HG02588 (cell line): ENCODE measurements at regions not wholly inside any gene's neighbourhood (a gene's known extent, or its start where the extent isn't known, plus 50 kb on each side); places are given as distances from the start of the nearest gene placed in this dataset.

Experiments used
- ATAC-seq: cut with Tn5 transposase; IDR thresholded peaks from one replicate; pipeline ENCODE4 v1.9.1; 2021; ENCODE audit warnings: mild to moderate bottlenecking, moderate library complexity; ENCODE audit not compliant: unreplicated experiment

DNA sequence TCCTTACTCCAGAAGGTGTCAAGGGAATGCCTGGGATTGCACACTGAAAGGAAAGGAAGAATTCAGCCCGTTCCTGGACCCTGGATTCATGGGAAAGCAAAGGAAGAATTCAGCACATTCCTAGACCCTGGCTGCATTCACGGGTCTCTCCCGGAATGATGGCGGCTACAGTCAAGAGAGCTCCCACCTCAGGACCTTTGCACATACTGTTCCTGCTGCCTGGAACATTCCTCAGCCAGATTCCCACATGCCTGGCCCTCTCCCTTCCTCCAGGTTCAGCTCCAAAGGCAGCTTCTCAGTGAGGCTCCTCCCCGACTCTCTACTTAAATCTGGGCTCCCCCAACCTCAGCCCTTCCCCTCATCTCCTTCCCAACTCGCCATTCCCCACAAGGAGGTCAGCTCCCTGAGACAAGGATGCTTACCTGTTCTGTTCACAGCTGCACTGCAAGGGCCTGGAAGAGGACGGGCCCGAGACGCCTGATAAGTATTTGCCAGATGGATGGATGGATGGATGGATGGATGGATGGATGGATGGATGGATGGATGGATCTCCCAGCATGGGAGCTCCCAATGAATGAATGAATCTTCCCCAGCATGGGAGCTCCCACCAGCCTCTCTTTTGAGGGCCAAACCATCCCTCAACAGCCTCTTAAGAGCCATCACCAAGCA, 77.4 kb downstream of the NCOR2 start:
- ATAC-seq: no peak

DNA sequence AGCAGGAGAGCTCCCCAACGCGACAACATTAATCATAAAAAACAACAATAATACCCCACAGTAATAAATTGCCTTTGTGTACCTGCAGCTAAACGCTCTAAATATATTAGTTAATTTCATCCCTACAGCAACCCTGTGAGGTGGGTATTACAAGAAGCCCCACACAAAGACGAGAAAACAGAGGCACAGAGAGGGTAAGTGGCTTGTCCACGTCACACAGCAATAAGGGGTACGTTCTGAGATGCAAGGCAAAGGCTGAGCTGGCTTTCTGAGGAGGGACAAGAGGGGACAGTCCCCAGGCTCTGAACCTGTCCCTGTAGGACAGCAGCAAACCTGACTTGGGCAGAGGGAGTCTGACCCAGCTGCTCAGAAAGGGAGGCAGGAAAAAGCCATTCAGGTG, 78.2 kb downstream of the NCOR2 start:
- no peak for ATAC-seq

DNA sequence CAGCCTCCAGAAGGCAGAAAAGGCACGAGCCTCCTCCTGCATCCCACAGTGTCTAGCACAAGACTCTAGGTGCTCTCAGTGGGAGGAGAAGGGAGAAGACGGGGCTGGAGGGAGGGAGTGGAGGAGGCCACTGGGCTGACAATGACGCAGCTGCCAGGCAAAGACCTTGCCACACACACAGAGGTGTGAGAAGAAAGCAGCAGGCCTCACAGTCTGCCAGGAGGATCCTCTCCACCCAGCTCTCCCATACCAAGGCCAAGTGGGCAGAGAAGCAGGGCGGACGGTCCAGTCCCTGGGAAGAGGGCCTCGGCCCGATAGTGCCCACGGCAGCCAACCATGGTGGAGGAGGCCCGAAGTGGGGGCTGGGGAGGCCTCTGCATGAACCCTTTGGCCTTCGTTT, 78.9 kb downstream of the NCOR2 start:
- no peak for ATAC-seq

DNA sequence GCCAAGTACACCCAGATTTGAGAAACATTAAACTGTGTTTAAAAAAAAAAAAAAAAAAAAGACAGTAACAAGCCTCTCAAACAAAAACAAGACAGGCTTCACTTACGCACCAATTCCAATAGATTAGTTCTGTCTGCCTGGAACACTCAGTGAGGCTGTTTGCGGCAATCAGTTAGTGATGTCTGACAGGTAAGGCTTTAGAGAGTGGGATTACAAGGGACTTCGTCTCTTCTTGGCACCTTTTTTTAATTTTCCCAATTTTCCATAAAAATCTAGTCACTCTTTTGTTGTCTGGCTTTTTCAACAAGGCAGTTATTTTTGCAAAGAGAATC, 79.6 kb downstream of the NCOR2 start:
- no peak for ATAC-seq

DNA sequence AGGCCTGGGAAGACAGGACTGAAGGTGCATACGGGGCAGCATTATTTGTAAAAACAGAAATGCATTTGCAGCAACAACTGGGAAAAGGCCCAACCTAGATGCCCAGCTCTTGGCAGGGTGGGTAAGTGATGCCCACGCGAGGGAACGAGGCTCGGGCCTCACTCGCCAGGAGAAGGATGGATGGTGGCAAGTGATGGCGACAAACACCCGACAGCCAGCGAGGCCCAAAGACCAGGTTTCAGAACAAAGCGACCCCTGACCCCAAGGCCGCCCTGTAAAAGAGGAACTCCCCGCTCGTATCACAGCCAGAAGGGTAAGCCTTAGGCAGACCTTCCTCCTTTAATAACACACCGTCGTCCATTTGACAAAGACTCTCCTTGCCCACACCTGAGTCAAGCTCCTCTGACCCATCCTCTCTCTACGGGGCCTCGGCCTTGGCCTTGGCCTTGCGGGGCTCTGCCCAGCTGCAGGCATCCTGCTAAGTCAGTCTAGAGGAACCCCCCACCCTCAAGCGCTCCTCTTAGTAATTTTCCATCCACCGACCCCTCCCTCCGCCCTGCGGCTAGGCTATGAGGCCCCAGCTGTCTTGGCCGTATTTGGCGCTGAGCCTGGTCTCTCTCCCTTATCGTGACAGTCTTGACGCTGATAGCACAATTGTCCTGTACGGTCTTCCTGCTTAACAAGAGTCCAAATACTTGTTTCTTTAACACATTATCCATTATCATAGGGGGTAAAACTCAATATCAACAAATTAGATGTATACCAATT, 80.2 kb downstream of the NCOR2 start:
- ATAC-seq: no peak

DNA sequence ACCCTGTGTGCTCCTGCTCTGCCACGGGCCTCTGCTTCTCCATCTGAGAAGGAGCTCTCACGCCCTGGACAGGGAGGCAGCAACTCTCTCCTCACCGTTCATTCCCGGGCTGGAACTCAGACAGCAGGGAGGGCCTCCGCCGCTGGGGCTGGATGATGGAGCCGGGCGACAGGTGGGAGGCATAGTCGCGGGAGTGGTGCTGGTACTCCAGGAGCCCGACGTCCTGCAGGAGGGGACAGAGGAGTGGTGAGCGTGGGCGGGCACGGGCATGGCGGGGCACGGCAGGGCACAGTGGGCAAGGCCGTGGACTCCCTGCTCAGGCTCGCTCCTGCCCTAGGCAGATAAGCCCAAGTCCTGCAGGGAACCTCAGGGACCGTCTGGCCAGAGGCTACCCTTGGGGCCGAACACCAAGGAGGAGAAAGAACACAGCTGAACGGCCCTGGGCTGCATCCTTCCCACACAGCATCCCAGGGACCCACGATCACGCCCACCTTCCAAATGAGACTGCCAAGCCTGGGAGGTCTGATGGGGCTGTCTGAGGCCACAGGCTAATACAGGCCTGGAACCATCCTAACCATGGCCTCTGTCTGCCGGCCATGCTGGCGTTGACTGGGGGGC, 81.0 kb downstream of the NCOR2 start:
- no peak for ATAC-seq

DNA sequence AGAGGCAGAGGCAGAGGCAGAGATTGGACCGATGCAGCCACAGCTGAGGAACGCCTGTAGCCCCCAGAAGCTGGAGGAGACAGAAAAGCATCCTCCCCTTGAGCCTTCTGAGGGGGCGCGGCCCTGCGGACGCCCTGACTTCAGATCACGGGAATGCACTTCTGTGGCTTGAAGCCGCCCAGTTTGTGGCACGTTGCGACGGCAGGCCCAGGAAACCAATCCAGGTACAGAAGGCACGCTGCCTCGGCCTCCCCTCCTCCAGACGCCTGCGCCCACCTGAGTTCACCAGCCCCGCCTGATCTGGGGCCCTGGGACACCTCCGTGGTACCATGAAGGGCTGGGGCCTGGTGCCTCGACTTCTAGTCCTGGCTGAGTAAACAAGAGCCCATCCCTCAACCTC, 82.0 kb downstream of the NCOR2 start:
- ATAC-seq: no peak

DNA sequence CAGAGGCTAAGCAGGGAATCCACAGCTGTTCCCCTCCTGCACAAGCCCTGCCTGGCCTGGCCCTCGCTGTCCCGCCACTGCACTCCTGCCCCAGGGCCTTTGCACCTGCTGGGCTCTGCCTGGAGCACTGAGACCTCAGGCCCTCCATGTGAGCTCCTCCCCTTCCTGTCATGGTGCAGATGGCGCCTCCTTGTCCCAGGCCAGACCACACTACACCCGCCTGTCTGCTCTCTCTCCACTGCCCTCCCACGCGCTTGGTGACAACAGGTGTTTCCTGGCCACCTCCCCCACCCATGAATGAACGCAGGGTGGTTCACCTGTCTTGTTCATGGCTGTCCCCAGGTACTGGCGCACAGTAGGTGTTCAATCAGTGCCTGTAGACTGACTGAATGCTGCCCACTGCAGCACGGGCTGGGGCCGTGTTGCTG, 82.9 kb downstream of the NCOR2 start:
- ATAC-seq: no peak

DNA sequence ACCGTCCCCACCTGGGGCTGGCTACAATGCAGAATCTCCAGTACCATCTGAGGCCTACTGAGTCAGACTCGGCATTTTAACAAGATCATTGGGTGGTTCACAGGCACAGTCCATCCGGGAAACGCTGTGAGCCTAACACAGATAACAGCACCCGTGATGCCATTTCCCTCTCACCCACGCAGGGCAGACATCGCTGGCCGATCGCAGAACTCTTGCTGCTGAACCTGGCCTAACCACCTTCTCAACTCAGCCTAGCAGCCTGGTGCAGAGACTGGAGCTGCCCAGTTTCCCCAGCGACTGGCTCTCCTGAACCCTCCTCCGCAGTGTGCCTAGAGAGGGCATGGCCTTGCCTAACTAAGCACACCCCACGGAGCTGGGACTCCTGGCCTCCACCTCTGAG, 83.3 kb downstream of the NCOR2 start:
- ATAC-seq: no peak

DNA sequence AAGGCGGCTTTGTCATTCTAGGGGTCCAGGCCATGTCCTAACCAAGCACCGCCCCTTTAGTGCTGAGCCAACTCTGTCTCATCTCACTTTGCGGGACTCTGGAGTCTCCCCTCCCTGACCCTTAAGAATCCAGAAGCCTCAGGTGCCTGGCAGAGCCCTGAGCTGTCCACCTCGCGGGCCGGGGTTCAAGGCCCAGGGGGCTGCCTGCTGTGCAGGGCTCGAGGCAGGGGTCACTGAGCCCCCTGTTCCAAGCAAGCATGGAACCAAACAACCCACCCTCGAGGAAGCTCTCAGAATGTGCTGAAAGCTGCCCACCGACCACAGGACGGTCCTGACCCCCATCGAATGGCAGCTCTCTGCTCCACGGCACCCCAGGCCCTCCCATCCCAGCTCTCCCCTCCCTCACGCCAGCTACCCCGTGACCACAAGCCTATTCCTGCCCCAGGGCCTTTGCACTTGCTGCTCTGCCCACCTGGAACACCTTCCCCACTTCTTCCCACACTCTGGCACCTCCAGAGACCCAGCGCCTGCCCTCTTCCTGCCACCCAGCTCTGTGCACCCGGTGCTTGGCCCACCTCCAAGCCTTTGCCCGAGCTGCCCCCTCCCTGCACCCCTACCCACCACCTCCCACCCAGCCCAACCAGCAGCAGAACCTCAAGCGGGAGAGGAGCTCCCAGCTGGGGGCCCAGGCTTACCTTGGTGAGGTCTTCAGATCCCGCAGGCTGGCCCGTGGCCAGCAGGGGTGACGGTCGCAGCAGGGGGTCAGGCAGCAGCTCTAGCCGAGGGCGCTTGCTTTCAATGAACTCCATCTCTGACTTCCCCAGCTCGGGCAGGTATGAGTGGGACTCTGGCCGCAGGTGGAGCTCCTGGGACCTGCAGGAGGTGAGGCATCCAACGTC, 84.3 kb downstream of the NCOR2 start:
- no peak for ATAC-seq

DNA sequence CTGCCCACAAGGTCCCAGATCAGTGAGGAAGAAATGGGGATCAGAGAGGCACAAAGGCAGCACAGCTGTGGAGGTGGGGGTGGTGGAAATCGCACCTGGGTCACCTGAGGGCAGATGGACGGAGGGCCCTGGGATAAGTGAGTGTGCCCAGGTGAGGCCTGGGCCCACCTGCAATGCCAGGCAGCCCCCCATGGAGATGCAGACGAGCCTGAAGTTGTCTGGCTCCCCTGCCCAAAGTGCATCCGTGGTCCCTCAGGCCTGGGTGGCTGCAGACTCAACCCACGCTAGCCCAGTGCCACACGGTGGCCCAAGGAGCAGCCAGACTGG, 84.9 kb downstream of the NCOR2 start:
- no peak for ATAC-seq

DNA sequence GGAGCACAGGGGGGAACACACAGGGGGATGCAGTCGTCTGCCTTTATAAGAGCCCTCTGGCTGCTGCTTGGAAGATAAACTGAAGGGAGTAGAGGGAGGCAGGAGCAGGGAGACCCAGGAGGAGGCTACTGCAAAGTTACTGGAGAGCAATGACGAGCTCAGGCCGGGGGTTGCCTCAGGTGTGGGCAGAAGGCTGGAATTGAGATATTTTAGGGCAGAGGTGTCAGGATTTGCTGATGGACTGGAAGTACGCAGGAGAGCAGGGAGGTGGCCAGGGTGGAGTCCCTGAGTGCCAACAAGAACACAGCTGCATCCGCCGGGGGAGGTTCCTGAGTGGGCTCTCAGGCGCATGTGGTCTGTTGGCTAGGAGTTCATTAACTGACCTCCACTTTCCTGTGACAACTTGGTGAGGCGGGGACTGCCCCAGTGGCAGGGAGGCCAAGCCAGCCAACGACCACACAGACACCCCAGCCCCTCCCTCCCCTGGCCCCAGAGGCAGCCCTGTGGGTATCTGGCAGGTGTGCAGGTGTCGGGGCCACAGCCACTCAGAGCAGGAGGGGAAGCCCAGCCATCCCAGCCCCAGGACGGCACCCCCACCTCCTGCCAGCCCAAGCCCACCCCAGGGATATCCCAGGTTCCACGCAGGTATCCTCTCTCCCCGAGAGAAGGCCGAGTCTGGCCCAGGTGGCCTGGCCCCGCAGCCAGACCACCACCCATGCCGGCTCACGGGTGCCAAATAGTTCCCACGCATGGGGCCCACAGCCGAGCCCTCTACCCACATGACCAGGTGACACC, 85.4 kb downstream of the NCOR2 start:
- peak; percentile 29 for ATAC-seq

DNA sequence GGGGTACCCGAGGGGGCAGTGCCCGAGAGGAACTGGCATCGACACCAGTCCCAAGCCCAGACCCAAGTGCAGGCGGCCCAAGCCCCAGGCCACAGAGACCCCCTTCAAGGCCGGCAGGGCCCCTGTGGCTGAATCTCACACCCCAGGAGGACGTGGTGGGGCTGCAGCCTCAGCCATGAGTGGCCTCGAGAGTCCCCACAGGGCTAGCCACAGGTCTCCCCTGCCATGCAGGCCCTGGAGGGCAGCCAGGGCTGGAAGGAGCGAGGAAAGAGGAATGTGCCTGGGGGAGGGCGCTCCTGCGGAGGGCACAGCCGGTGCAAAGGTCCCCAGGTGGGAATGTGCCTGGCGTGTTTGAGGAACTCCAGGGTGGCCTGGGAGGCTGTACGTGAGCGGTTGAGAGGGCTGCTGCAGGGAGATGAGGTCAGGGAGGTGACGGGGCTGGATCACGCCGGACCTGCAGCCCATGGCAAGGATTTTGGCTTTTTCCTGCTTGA, 86.1 kb downstream of the NCOR2 start:
- no peak for ATAC-seq

DNA sequence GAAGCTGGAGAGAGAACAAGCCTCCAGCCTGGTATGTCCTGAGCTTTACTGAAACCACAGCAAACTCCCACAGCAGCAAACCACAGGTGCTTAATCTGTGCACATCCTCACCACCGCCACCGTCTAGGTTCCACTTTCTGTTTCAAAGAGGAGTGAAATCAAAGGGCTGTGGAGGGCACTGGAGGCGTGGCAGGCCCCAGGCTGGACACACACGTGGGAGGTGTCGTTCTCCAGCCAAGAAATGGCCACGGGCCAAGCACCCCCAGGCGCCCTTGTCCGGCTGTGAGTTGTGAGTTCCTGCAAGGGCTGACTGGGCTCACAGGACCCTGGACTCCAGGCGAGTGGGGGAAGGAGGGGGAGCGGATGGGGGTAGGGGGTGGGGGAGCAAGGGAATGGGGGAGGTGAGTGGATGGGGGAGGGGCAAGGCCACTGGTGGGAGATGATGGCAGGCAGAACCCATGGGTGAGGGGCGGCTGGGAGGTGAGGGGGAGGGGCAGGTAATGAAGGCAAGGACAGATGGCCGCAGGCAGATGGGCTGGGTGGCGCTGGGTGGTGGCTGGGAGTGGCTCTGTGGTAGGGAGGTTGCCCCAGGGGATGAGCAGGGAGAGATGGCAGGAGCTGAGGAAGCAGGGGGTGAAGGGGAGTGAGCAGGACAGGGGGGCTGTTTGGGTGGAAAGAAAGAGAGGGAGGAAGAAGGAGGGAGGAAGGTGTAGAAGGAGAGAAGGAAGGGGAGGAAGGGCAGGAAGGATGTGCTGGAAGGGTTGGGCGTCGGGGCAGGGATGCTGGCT, 86.7 kb downstream of the NCOR2 start:
- peak; percentile 64 for ATAC-seq

DNA sequence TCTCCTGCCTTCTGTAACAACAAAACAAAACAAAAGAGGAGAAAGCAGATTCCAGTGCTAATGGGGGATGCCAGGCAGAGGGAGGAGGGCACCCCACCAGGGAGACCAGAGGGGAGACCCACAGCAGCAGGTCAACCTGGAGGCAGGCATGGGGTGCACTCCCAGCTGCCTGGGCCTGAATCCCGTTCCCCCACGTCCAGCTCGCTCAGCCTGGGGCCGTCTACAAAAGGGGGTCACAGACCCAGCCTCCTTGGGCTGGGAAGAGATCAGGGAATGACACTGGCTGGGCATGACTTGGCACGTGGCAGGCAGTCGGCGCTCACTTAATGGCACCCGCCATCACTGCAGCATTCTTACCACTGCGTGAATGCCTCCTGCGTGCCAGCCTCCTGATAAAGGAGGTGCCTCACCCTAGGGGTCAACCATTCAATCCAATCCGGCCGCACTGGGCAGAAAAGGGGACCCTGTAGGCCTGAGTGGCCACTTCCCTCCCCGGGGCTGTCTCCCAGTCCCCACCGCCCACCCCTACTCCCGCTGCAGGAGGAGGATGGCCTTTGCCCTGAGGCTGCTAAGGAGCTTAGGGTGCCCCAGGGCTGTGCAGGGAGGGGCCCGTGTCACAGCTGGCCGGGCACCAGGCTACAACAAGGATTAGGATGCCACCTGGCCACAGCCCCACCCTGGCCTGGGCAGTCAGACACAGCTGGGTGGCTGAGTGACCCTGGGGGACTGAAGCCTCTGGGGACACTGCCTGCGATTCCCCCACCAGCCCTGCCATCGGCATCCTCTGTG, 87.5 kb downstream of the NCOR2 start:
- ATAC-seq: peak; percentile 29

DNA sequence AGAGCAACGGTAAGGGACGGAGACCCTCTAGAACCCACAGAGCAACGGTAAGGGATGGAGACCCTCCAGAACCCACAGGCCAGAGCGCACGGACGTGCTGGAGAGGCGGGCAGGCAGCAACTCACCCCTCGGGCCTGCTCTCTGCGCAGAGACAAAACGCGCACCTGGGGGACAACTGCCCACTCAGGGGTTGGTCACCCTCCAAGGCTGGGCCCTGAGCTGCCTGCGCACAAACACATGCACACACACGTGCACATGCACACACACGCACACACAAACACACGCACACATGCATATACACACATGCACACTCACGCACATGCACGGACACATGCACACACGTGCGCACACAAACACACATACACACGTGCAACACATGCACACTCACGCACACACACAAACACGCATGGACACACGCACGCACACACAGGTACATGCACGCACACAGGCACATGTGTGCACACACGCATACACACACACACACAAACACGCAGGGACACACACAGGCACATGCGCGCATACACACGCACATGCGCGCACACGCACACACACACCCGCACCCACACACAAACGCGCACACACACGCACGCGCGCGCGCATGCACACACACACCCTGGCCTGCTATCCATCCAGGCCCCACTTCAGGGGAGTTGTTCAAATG, 88.3 kb downstream of the NCOR2 start:
- ATAC-seq: no peak

DNA sequence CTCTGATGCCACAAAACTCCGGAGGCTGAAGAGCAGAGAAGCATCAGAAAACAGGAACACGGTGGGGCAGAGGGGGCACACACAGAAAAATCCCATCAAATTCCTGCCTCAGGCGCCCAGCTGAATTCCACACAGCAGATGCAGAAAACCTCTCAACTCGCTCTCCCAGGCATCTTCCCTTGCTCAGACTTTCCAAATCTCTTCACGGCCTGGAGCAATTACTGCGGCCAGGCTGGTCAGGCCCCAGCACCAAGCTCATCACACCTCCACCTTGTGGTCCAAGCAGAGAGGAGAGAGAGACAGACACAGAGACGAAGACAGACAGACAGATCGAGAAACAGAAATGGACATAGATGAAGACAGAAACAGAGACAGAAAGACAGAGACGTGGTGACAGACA, 89.0 kb downstream of the NCOR2 start:
- no peak for ATAC-seq

DNA sequence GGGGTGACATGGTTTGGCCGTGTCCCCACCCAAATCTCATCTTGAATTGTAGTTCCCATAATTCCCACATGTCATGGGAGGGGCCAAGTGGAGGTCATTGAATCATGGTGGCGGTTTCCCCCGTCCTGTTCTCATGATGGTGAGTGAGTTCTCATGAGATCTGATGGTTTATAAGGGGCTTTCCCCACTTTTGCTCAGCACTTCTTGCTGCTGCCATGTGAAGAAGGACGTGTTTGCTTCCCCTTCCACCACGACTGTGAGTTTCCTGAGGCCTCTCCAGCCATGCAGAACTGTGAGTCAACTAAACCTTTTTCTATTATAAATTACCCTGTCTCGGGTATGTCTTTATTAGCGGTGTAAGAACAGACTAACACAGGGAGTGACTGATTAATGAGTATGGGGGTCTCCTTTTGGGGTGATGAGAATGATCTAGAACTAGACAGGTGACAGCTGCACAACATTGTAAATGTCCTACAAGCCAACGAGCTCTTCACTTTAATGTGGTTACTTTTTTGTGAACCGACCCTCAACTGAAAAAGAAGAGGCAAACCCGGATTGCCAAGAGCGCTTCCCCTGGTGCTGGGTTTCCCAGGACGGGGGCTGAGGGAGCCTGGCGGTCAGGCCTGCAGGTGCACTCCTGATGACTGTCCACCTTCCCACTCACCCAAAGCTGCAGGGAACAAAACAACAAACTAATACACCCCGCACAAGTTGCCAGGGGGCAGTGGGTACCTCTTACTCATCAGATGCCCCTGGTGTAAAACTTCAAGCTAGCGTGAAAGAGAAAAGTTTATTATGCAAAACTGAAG, 90.1 kb downstream of the NCOR2 start:
- ATAC-seq: no peak
